TTC549 (cell line): ENCODE measurements at regions not wholly inside any gene's neighbourhood (a gene's known extent, or its start where the extent isn't known, plus 50 kb on each side); places are given as distances from the start of the nearest gene placed in this dataset.
"Not testable (repeated sequence)": the region's sequence is repeated elsewhere in the genome, so short reads cannot be mapped to it uniquely, and the experiment has no call there.

Experiments
- FAIRE-seq: peaks from 2 replicates; lab custom pipeline; 2012; peaks lifted over from hg19 to GRCh38; lab: Jason Lieb, UNC

- no peak for FAIRE-seq
These were observed 1665.2 kb downstream of the SUCLG1 start for GRCh38 chr2:82793711-82794435.

DNA sequence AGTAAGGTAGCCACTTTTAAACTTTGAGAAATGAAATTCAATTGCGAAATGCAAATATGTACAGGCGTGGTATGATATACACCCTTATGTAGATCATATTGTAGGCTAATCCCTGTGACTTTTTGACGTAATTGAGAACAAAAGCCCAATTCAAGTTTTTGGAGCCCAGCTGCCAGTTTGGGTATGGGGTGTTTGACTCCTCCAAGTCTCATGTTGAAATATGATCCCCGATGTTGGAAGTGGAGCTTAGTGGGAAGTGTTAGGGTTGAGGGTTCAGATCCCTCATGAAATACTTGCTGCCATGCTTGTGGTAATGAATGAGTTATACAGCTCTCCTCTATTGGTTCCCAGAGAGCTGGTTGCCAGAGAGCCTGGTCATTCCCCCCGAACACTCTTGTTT lies 1666.8 kb downstream of the SUCLG1 start:
- FAIRE-seq: no peak

- no peak for FAIRE-seq
These were observed 1668.7 kb downstream of the SUCLG1 start for GRCh38 chr2:82790206-82791021.

- no peak for FAIRE-seq
These were observed 1669.3 kb downstream of the SUCLG1 start for GRCh38 chr2:82789851-82790205.

GRCh38 chr2:82781176-82781915 lies 1677.7 kb downstream of the SUCLG1 start:
- FAIRE-seq: no peak

- no peak for FAIRE-seq
These were observed 1679.0 kb downstream of the SUCLG1 start for GRCh38 chr2:82780050-82780449.

- no peak for FAIRE-seq
These were observed 1706.7 kb downstream of the SUCLG1 start for GRCh38 chr2:82752396-82752795.

GRCh38 chr2:82748653-82749052 lies 1710.4 kb downstream of the SUCLG1 start:
- FAIRE-seq: no peak

GRCh38 chr2:82740527-82740926 lies 1718.6 kb downstream of the SUCLG1 start:
- FAIRE-seq: no peak

GRCh38 chr2:82737965-82738364 lies 1721.1 kb downstream of the SUCLG1 start:
- not testable (repeated sequence) for FAIRE-seq

DNA sequence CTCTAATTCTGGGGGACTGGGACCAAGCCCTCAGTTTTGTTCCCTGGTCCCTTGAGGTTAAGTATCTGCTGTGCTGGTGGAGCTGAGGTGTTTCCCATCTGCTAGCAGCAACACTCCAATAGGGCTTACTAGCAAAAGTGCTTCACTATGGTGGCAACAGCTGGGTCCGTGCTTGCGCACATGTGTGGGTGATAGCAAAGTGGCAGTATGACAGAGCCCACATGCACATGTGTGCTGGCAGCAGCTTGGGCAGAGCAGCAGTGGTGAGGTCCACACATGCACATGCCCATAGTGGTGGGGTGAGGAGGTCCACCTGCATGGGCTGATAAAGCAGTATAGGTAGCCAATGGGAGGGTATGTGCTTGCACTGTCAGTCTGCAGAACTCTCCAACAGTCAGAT lies 1723.7 kb downstream of the SUCLG1 start:
- FAIRE-seq: no peak

DNA sequence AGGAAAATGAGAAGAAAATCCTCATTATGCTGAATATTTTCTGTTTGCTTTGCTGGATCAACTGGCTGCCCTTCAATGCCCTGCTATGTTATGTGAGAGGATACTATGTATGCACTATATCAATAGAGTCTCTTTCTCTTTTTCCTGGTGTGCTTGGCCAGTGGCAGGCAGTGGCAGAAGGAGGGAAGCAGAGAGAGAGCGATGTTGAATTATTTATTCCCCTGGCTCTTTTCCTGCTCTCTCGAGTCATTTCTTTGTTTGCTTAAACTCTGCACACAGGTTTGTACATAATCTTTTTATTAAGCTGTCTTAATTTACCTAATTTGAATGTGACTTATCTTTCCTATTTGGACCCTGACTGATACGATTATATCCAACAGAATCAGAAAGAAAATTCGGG lies 1727.3 kb downstream of the SUCLG1 start:
- FAIRE-seq: no peak

GRCh38 chr2:82730811-82731210 lies 1728.3 kb downstream of the SUCLG1 start:
- FAIRE-seq: no peak

DNA sequence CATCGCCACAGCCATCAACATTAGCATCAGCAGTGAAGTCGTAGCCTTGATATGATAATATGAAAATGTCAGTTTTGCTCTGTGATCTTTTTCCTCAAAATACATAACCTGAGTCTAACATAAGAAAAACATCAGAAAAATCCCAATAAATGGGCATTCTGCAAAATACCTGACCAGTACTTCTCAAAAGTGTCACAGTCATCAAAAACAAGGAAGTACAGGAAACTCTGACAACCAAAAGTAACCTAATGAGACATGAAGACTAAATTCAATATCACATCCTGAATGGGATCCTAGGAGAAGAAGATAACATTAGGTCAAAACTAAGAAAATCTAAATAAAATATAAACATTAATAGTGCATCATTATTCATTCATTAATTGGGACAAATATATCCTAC lies 1731.0 kb downstream of the SUCLG1 start:
- no peak for FAIRE-seq

DNA sequence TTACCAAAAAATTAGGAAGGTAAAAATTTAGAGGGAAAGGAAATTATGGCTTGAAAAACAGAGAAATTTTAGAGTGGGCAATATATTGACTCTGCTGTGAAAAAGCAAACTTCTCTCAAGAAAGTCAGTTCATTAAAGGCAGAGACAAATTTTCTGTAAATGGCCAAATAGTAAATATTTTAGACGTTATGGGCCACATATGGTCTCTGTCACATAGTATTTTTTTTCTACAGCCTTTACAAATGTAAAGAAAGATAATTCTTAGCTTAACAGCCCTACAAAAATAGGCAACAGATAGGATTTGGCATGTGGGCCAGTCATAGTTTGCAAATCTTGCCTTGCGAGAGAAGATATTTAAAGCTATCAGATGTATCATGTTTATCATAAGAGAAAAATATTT lies 1750.4 kb downstream of the SUCLG1 start:
- no peak for FAIRE-seq

- no peak for FAIRE-seq
These were observed 1761.8 kb downstream of the SUCLG1 start for GRCh38 chr2:82697231-82697630.

DNA sequence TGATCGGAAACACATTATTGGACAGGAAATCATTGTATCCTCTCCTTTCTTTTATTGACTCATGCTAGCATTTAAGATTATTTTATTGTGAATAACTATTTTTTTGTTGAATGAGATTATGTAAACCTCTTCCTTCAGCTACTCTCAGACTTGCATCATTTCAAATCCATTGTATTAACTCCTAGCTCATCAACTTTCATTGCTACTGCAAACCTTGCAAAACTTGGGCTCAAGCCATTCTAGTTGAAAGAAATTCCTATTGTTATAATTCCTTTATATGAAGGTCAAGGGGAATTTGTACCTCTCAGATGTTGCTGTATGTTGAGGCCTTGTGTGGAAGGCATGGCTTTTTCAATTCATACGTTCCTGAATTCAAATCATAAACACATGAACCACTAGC lies 1764.6 kb downstream of the SUCLG1 start:
- FAIRE-seq: no peak

DNA sequence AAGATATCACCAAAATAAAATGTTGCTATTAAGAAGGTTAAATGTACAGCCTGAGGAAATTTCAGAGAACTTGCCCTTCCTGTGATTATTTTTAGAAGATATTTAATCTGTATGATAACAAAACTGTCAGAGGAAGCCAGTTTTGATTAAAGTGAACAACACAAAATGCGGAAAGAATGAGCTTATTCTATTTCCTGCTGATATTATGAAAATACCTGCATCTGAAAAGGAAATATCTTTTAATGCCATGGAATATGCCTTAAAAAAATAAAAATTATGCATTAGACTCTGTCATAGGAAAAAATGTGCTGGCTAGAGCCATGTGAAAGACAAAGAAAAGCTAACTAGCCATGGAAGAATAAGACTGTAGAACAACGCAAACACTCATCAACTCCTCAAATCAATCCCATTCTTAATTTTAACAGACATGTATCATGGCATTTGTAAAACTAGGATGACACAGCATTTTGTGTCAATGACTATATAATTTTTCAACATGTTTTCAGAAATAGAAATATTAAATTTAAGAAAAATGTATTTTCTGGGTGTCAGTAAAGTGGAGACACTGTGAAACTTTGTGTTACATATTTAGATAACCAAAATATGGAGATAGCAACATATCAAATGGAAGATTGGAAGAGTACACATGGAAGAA lies 1768.2 kb downstream of the SUCLG1 start:
- no peak for FAIRE-seq

- no peak for FAIRE-seq
These were observed 1783.9 kb downstream of the SUCLG1 start for GRCh38 chr2:82675186-82675585.

GRCh38 chr2:82674652-82675051 lies 1784.4 kb downstream of the SUCLG1 start:
- FAIRE-seq: no peak

- FAIRE-seq: no peak
These were observed 1791.6 kb downstream of the SUCLG1 start for GRCh38 chr2:82667491-82667890.

DNA sequence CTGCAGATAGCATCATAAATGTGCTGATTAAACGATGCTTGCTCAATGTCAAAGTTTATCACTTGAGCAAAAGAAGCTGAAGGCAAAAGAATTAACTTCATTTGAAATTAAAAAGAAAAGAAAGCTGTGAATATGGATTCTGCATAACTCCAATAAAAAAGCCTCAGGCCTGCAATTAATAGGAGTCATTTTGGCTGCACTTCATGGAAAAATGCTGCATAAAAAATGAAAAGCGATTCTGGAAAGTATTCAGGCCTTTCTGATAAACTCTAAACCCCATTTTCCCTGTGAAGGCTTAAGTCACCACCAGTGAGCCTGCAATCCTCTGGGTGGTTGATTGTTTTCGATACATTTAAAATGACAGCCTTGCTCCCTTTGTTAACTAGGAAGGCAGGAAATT lies 1793.4 kb downstream of the SUCLG1 start:
- FAIRE-seq: no peak

GRCh38 chr2:82657106-82657505 lies 1802.0 kb downstream of the SUCLG1 start:
- no peak for FAIRE-seq
